ENCODE measurements at regions not wholly inside any gene's neighbourhood (a gene's known extent, or its start where the extent isn't known, plus 50 kb on each side); places are given as distances from the start of the nearest gene placed in this dataset.

- TF ChIP-seq CTCF (IDR thresholded peaks at IDR 0.05): no peak
- no peak for TF ChIP-seq POLR2A (IDR thresholded peaks at IDR 0.05)
- TF ChIP-seq POLR2AphosphoS5 (IDR thresholded peaks at IDR 0.05; ENCODE audit: insufficient read depth in 1 of 2, low read depth in 1 of 2): no peak
These were observed 457.8 kb upstream of the DAB1 start for GRCh38 chr1:57881639-57882038.

All from vagina (tissue), 2 donors.